Left ventricle myocardium inferior (tissue), 1 donor: ENCODE measurements at regions not wholly inside any gene's neighbourhood (a gene's known extent, or its start where the extent isn't known, plus 50 kb on each side); places are given as distances from the start of the nearest gene placed in this dataset.
A peak's percentile ranks its signal among the peaks of the same experiment; 100 is the strongest.

Experiments used
- DNase-seq: peaks from one replicate; pipeline ENCODE4 v3.0.0-alpha.2; 2020
- H3K27ac ChIP-seq: fragments of 200-600 bp; replicated peaks from 2 replicates; pipeline ENCODE4 v1.8.0; 2021
- H3K27me3 ChIP-seq: fragments of 200-600 bp; 2 replicates; pipeline ENCODE4 v1.8.0; 2021; ENCODE audit warnings: low read depth
- H3K36me3 ChIP-seq: fragments of 200-600 bp; 2 replicates; pipeline ENCODE4 v1.8.0; 2021
- H3K4me1 ChIP-seq: fragments of 200-600 bp; 2 replicates; pipeline ENCODE4 v1.8.0; 2021
- H3K4me3 ChIP-seq: fragments of 200-600 bp; 2 replicates; pipeline ENCODE4 v1.8.0; 2021; ENCODE audit warnings: mild to moderate bottlenecking, moderate library complexity
- H3K9me3 ChIP-seq: fragments of 200-600 bp; replicated peaks from 2 replicates; pipeline ENCODE4 v1.8.0; 2021
- CTCF ChIP-seq: fragments of 200-600 bp; IDR thresholded peaks from 2 replicates; pipeline ENCODE4 v1.8.0; 2021; ENCODE audit warnings: antibody characterized with exemption, mild to moderate bottlenecking, borderline replicate concordance
- intact Hi-C: fragments of 100-400 bp; cut with micrococcal nuclease; formaldehyde crosslinking; loops from one replicate; pipeline ENCODE4 v1.11.0; 2022
- donor health status: DM: no; HTN: yes; CAD: no; lungs with severe emphysema.

GRCh38 chr1:59039551-59039950, 255.7 kb upstream of the JUN start:
- intact Hi-C loops, result no loop called here
- H3K4me3 ChIP-seq, result no peak overlapping the region

GRCh38 chr1:59040486-59040885, 256.4 kb upstream of the FGGY start:
- H3K27me3 ChIP-seq, result no peaks in the 10 kb centered on the region
- peaks cover 31% of the 10 kb centered on the region for H3K4me1 ChIP-seq
- DNase-seq, result no peak
- H3K4me3 ChIP-seq, result no peak overlapping the region
- no peak for TF ChIP-seq CTCF
- no peak overlapping the region for H3K27ac ChIP-seq
- intact Hi-C loops, result no loop called here
- H3K9me3 ChIP-seq, result no peaks in the 10 kb centered on the region
- no peaks in the 10 kb centered on the region for H3K36me3 ChIP-seq

More at GRCh38 chr1:59039551-59039950, 255.7 kb upstream of the JUN start:
- TF ChIP-seq CTCF, result no peak
- Histone ChIP-seq H3K27ac (no peak overlapping the region), H3K9me3 (no peaks in the 10 kb centered on the region), H3K36me3 (no peaks in the 10 kb centered on the region), H3K4me1 (peaks cover 28% of the 10 kb centered on the region), H3K27me3 (no peaks in the 10 kb centered on the region)
- no peak for DNase-seq

- H3K27me3 ChIP-seq, result no peaks in the 10 kb centered on the region
- H3K27ac ChIP-seq, result no peak overlapping the region
- no peaks in the 10 kb centered on the region for H3K9me3 ChIP-seq
- H3K4me1 ChIP-seq, result peaks cover 34% of the 10 kb centered on the region
- H3K4me3 ChIP-seq, result no peak overlapping the region
- intact Hi-C loops, result no loop called here
- TF ChIP-seq CTCF, result no peak
- DNase-seq, result no peak
- no peaks in the 10 kb centered on the region for H3K36me3 ChIP-seq
Observed at GRCh38 chr1:59041646-59042277, 255.1 kb upstream of the FGGY start.

GRCh38 chr1:59043796-59044195, 253.1 kb upstream of the FGGY start:
- no peak for TF ChIP-seq CTCF
- Histone ChIP-seq H3K27me3 (no peaks in the 10 kb centered on the region), H3K27ac (peak overlapping the region; percentile 64), H3K36me3 (no peaks in the 10 kb centered on the region), H3K9me3 (no peaks in the 10 kb centered on the region), H3K4me3 (no peak overlapping the region), H3K4me1 (peaks cover 38% of the 10 kb centered on the region)
- intact Hi-C loops, result no loop called here
- peak; percentile 75 for DNase-seq

- intact Hi-C loops, result no loop called here
- Histone ChIP-seq H3K4me3 (no peak overlapping the region), H3K9me3 (no peaks in the 10 kb centered on the region), H3K36me3 (no peaks in the 10 kb centered on the region), H3K4me1 (peaks cover 38% of the 10 kb centered on the region), H3K27me3 (no peaks in the 10 kb centered on the region), H3K27ac (peak overlapping the region; percentile 64)
- no peak for TF ChIP-seq CTCF
- DNase-seq, result no peak
Observed at GRCh38 chr1:59044535-59045121, 252.3 kb upstream of the FGGY start.
